KMS-11 (cell line): ENCODE measurements at regions not wholly inside any gene's neighbourhood (a gene's known extent, or its start where the extent isn't known, plus 50 kb on each side); places are given as distances from the start of the nearest gene placed in this dataset.

Source experiments
- H2AFZ ChIP-seq: fragments of 200-600 bp; sonication (generic); 2 replicates; pipeline ENCODE4 v1.6.1; 2016; ENCODE audit warnings: antibody characterized with exemption, mixed run types, low read depth
- H3K27ac ChIP-seq: fragments of 200-600 bp; sonication (generic); 2 replicates; pipeline ENCODE4 v1.6.1; 2016; ENCODE audit warnings: mild to moderate bottlenecking, mixed run types
- H3K27me3 ChIP-seq: fragments of 200-600 bp; sonication (generic); 2 replicates; pipeline ENCODE4 v1.6.1; 2017; ENCODE audit warnings: mild to moderate bottlenecking, low read depth, mixed run types, moderate library complexity; ENCODE audit not compliant: insufficient read depth
- H3K36me3 ChIP-seq: fragments of 200-600 bp; sonication (generic); 2 replicates; pipeline ENCODE4 v1.6.1; 2017; ENCODE audit warnings: mild to moderate bottlenecking, mixed run types; ENCODE audit not compliant: insufficient read depth
- H3K4me1 ChIP-seq: fragments of 200-600 bp; sonication (generic); 2 replicates; pipeline ENCODE4 v1.6.1; 2016; ENCODE audit warnings: mild to moderate bottlenecking, low read depth, mixed run types; ENCODE audit not compliant: poor library complexity, severe bottlenecking
- H3K4me2 ChIP-seq: fragments of 200-600 bp; sonication (generic); 2 replicates; pipeline ENCODE4 v1.7.0; 2016; ENCODE audit warnings: mild to moderate bottlenecking, mixed run types
- H3K4me3 ChIP-seq: fragments of 200-600 bp; sonication (generic); IDR thresholded peaks from 2 replicates; pipeline ENCODE4 v1.6.1; 2017; ENCODE audit warnings: low read depth, low read length, mixed read lengths; ENCODE audit not compliant: insufficient read depth
- H3K79me2 ChIP-seq: fragments of 200-600 bp; sonication (generic); 2 replicates; pipeline ENCODE4 v1.6.1; 2016; ENCODE audit warnings: low read depth, mixed run types; ENCODE audit not compliant: insufficient read depth
- H3K9ac ChIP-seq: fragments of 200-600 bp; sonication (generic); 2 replicates; pipeline ENCODE4 v1.6.1; 2016; ENCODE audit warnings: mild to moderate bottlenecking, mixed run types
- H4K20me1 ChIP-seq: fragments of 200-600 bp; sonication (generic); 2 replicates; pipeline ENCODE4 v1.6.1; 2016; ENCODE audit warnings: mild to moderate bottlenecking, mixed run types; ENCODE audit not compliant: insufficient read depth
- TF ChIP-seq, protein P1 (sequence below): fragments of 200-600 bp; sonication (generic); conservative IDR thresholded peaks from 2 replicates; pipeline ENCODE4 v1.6.1; 2017; ENCODE audit warnings: low read depth, mild to moderate bottlenecking, antibody characterized with exemption, low read length, moderate library complexity, mixed read lengths

DNA sequence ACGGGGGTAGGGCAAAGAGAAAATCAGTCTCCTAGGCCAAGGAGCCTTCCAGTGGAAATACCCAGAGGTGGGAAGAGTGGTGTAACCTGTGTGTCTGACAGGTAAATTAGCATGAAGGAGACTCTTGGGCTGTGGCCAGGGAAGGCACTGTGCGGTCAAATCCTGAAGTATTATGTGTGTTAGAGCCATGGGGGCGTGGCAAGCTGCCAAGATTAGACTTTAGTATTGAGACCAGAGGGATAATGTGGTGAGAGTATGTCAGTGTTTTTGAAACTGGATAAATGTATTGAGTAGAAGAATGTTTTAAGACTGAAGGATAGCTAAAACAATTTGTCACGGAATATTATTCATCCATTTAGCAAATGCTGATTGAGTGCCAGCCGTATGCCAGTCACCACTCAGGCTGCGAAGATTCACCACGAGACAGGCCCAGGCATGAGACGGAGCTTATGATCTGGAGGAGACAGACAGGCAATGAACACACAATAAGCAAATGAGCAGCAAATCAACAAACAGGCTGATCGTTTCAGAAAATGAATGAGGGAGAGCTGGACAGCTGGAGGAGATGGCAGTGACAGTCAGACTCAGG lies 445.9 kb downstream of the MCTP2 start:
- no peak overlapping the region for H2AFZ ChIP-seq
- H3K4me1 ChIP-seq, result no peaks in the 10 kb centered on the region
- no peak overlapping the region for H3K4me2 ChIP-seq
- H3K4me3 ChIP-seq, result no peak overlapping the region
- no peak overlapping the region for H3K27ac ChIP-seq
- H3K9ac ChIP-seq, result no peak overlapping the region
- H3K36me3 ChIP-seq, result no peaks in the 10 kb centered on the region
- no peaks in the 10 kb centered on the region for H4K20me1 ChIP-seq
- TF ChIP-seq, protein P1, sequence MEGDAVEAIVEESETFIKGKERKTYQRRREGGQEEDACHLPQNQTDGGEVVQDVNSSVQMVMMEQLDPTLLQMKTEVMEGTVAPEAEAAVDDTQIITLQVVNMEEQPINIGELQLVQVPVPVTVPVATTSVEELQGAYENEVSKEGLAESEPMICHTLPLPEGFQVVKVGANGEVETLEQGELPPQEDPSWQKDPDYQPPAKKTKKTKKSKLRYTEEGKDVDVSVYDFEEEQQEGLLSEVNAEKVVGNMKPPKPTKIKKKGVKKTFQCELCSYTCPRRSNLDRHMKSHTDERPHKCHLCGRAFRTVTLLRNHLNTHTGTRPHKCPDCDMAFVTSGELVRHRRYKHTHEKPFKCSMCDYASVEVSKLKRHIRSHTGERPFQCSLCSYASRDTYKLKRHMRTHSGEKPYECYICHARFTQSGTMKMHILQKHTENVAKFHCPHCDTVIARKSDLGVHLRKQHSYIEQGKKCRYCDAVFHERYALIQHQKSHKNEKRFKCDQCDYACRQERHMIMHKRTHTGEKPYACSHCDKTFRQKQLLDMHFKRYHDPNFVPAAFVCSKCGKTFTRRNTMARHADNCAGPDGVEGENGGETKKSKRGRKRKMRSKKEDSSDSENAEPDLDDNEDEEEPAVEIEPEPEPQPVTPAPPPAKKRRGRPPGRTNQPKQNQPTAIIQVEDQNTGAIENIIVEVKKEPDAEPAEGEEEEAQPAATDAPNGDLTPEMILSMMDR, result no peak
- no peaks in the 10 kb centered on the region for H3K27me3 ChIP-seq
- no peaks in the 10 kb centered on the region for H3K79me2 ChIP-seq

DNA sequence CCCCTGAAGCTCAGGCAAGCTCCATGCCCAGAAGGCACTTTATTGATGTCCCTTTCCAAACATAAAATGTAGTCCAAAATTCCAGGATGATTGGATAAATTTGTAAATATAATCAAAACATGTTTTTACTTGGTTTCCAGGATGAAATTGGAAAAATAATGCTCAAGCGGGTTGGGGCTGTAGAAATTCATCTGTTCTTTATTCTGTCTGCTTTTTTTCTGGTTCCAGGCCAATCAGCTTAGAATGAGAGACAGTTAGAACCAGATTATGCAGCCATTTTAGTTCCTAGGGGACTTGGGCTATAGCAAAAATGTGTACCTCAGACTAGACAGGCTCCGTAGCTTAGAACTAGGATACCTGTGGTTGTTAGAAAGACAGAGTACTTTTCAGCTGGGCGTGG lies 450.8 kb downstream of the MCTP2 start:
- H3K27me3 ChIP-seq, result no peaks in the 10 kb centered on the region
- no peak overlapping the region for H2AFZ ChIP-seq
- no peaks in the 10 kb centered on the region for H3K36me3 ChIP-seq
- H4K20me1 ChIP-seq, result no peaks in the 10 kb centered on the region
- H3K4me3 ChIP-seq, result no peak overlapping the region
- no peak overlapping the region for H3K27ac ChIP-seq
- H3K79me2 ChIP-seq, result no peaks in the 10 kb centered on the region
- no peak overlapping the region for H3K9ac ChIP-seq
- TF ChIP-seq, protein P1, result no peak
- H3K4me1 ChIP-seq, result no peaks in the 10 kb centered on the region
- H3K4me2 ChIP-seq, result no peak overlapping the region

DNA sequence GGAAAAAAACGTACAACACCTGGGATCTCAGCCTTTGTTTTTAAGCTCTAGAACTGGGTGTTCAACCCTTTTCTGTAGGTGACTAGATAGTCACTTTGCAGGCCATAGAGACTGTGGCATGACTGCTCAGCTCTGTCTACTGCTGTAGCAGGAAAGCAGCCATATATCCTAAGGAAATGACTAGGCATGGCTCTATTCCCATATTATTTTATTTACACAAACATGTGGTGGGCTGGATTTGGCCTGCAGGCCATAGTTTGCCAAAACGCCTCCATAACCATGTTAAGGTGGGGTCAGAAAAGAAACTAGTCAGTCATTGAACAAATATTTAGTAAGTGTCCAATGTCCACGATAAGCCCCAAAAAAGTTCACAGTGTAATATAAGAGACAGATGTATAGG lies 452.5 kb downstream of the MCTP2 start:
- no peaks in the 10 kb centered on the region for H3K36me3 ChIP-seq
- H4K20me1 ChIP-seq, result no peaks in the 10 kb centered on the region
- H3K4me1 ChIP-seq, result no peaks in the 10 kb centered on the region
- no peak overlapping the region for H3K9ac ChIP-seq
- TF ChIP-seq, protein P1, result no peak
- no peak overlapping the region for H3K27ac ChIP-seq
- H3K4me2 ChIP-seq, result no peak overlapping the region
- no peak overlapping the region for H3K4me3 ChIP-seq
- no peak overlapping the region for H2AFZ ChIP-seq
- no peaks in the 10 kb centered on the region for H3K79me2 ChIP-seq
- no peaks in the 10 kb centered on the region for H3K27me3 ChIP-seq

DNA sequence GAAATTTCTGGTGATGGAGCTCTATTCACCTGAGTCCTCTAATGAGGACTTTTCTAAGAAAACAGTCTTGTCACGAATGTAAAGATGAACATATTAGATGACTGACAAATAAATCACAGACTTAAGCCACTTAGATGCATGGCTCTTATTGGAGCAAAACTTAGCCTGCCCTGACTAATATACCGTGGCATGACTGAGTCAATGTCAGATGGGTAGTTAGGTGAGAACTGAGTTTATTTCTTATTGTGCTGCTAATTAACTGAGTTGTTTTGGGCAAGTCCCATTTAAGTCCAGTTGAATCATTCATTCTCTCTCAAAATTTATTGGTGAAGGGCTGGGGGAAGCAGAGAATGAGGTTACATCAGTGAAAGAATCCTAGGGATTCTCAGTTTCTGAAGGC lies 459.8 kb downstream of the MCTP2 start:
- no peaks in the 10 kb centered on the region for H3K36me3 ChIP-seq
- no peak overlapping the region for H3K9ac ChIP-seq
- no peaks in the 10 kb centered on the region for H3K27me3 ChIP-seq
- H3K4me2 ChIP-seq, result no peak overlapping the region
- TF ChIP-seq, protein P1, result no peak
- no peak overlapping the region for H3K27ac ChIP-seq
- H3K4me3 ChIP-seq, result no peak overlapping the region
- H2AFZ ChIP-seq, result no peak overlapping the region
- H4K20me1 ChIP-seq, result no peaks in the 10 kb centered on the region
- no peaks in the 10 kb centered on the region for H3K4me1 ChIP-seq
- no peaks in the 10 kb centered on the region for H3K79me2 ChIP-seq
